ENCODE measurements at regions not wholly inside any gene's neighbourhood (a gene's known extent, or its start where the extent isn't known, plus 50 kb on each side); places are given as distances from the start of the nearest gene placed in this dataset.

DNA sequence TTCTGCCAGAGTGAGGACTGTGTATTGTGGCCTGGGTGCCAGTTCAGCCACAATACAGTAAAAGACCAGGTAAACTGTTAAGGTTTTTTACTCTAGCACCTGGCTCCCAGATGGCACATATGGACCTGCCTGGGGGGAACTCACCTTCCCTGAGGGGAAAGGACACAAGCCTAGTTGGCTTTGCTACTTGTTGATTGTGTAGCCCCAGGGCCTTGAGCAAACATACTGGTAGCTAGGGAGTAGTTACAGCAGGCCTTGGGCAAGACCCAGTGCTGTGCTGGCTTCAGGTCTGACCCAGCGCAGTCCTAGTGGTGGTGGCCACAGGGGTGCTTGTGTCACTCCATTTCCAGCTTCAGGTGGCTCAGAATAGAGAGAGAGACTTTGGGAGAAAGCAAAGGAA is 216.4 kb downstream of the KLHL28 start:
- intact Hi-C loops (cut with DNase I), result no loop called here
- H3K9me3 ChIP-seq (ENCODE audit: control insufficient read depth in 2 of 3, insufficient read depth in 1 of 3, low read length in 3 of 3), result no peaks in the 10 kb centered on the region
- H3K36me3 ChIP-seq (ENCODE audit: control insufficient read depth in 2 of 3, insufficient read depth in 3 of 3, low read length in 3 of 3), result no peaks in the 10 kb centered on the region
- no peaks in the 10 kb centered on the region for H3K27me3 ChIP-seq (ENCODE audit: control insufficient read depth, insufficient read depth, low read length)
- no peak overlapping the region for H3K4me3 ChIP-seq (ENCODE audit: low read length in 3 of 3)
- FAIRE-seq (no peak), DNase-seq (no peak)
- H3K9ac ChIP-seq (ENCODE audit: low read length in 3 of 3), result no peak overlapping the region
- H3K4me1 ChIP-seq (ENCODE audit: control insufficient read depth in 2 of 3, insufficient read depth in 2 of 3, low read depth in 1 of 3, low read length in 3 of 3), result no peaks in the 10 kb centered on the region
- TF ChIP-seq, protein P1, sequence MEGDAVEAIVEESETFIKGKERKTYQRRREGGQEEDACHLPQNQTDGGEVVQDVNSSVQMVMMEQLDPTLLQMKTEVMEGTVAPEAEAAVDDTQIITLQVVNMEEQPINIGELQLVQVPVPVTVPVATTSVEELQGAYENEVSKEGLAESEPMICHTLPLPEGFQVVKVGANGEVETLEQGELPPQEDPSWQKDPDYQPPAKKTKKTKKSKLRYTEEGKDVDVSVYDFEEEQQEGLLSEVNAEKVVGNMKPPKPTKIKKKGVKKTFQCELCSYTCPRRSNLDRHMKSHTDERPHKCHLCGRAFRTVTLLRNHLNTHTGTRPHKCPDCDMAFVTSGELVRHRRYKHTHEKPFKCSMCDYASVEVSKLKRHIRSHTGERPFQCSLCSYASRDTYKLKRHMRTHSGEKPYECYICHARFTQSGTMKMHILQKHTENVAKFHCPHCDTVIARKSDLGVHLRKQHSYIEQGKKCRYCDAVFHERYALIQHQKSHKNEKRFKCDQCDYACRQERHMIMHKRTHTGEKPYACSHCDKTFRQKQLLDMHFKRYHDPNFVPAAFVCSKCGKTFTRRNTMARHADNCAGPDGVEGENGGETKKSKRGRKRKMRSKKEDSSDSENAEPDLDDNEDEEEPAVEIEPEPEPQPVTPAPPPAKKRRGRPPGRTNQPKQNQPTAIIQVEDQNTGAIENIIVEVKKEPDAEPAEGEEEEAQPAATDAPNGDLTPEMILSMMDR (IDR thresholded peaks at IDR 0.05; ENCODE audit: borderline replicate concordance, extremely low read depth, insufficient read depth), result no peak
- no peak overlapping the region for H3K27ac ChIP-seq (ENCODE audit: low read depth in 2 of 2, low read length in 2 of 2)

DNA sequence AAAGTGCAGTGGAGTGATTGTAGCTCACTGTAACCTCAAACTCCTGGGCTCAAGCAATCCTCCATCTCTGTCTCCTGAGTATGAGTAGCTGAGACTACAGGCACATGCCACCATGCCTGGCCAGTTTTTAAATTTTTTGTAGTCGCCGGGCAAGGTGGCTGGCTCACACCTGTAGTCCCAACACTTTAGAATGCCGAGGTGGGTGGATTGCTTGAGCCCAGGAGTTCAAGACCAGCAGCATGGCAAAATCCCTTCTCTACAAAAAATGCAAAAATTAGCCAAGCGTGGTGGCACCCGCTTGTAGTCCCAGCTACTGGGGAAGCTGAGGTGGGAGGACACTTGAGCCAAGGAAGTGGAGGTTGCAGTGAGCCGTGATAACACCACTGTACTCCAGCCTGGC is 219.5 kb downstream of the KLHL28 start:
- no peaks in the 10 kb centered on the region for H3K9me3 ChIP-seq (ENCODE audit: control insufficient read depth in 2 of 3, insufficient read depth in 1 of 3, low read length in 3 of 3)
- no peak overlapping the region for H3K27ac ChIP-seq (ENCODE audit: low read depth in 2 of 2, low read length in 2 of 2)
- H3K27me3 ChIP-seq (ENCODE audit: control insufficient read depth, insufficient read depth, low read length), result no peaks in the 10 kb centered on the region
- DNase-seq, result no peak
- TF ChIP-seq, protein P1 (IDR thresholded peaks at IDR 0.05; ENCODE audit: borderline replicate concordance, extremely low read depth, insufficient read depth), result no peak
- no peaks in the 10 kb centered on the region for H3K36me3 ChIP-seq (ENCODE audit: control insufficient read depth in 2 of 3, insufficient read depth in 3 of 3, low read length in 3 of 3)
- H3K4me3 ChIP-seq (ENCODE audit: low read length in 3 of 3), result no peak overlapping the region
- FAIRE-seq, result no peak
- no peaks in the 10 kb centered on the region for H3K4me1 ChIP-seq (ENCODE audit: control insufficient read depth in 2 of 3, insufficient read depth in 2 of 3, low read depth in 1 of 3, low read length in 3 of 3)
- intact Hi-C loops (cut with DNase I), result no loop called here
- H3K9ac ChIP-seq (ENCODE audit: low read length in 3 of 3), result no peak overlapping the region

DNA sequence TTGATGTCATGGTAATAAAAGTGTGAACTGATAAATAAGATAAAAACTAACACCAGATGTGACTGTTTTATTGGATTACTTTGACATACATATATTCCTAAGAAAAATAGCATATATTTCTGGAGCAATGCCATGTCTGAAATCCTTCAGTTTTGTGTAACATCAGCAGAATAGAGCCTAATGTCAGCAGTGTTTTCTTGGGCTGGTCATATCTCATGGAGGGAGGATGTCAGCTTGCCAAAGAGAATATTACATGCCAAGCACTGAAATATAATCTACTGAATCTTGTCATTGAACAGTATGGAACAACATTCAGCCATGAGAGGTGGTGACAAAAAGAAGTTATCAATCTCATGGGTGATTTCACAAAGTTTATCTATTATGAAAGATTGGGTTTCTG is 220.3 kb downstream of the KLHL28 start:
- FAIRE-seq, result no peak
- Histone ChIP-seq H3K4me1 (ENCODE audit: control insufficient read depth in 2 of 3, insufficient read depth in 2 of 3, low read depth in 1 of 3, low read length in 3 of 3) (no peaks in the 10 kb centered on the region), H3K27me3 (ENCODE audit: control insufficient read depth, insufficient read depth, low read length) (no peaks in the 10 kb centered on the region), H3K9me3 (ENCODE audit: control insufficient read depth in 2 of 3, insufficient read depth in 1 of 3, low read length in 3 of 3) (no peaks in the 10 kb centered on the region), H3K9ac (ENCODE audit: low read length in 3 of 3) (no peak overlapping the region), H3K27ac (ENCODE audit: low read depth in 2 of 2, low read length in 2 of 2) (no peak overlapping the region), H3K36me3 (ENCODE audit: control insufficient read depth in 2 of 3, insufficient read depth in 3 of 3, low read length in 3 of 3) (no peaks in the 10 kb centered on the region), H3K4me3 (ENCODE audit: low read length in 3 of 3) (no peak overlapping the region)
- intact Hi-C loops (cut with DNase I), result no loop called here
- TF ChIP-seq, protein P1 (IDR thresholded peaks at IDR 0.05; ENCODE audit: borderline replicate concordance, extremely low read depth, insufficient read depth), result no peak
- no peak for DNase-seq

DNA sequence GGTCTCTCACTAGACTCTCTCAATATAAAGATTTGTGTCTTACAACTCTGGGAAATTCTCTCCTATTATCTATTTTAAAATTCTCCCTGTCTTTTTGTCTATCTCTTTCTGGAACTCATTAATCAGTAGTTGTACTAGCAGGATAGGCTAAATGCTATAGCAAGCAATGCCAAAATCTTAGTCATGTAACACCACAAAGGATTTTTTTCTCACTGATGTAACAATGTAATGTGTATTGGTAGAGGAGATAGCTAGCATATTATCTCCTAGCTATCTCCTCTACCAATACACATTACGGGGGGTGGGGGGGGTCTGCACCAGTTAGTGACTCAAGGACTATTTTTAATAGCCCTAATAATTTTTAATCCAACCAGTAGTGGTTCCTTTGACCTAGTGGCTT is 225.4 kb downstream of the KLHL28 start:
- Histone ChIP-seq H3K4me3 (ENCODE audit: low read length in 3 of 3) (no peak overlapping the region), H3K9ac (ENCODE audit: low read length in 3 of 3) (no peak overlapping the region), H3K27ac (ENCODE audit: low read depth in 2 of 2, low read length in 2 of 2) (no peak overlapping the region), H3K4me1 (ENCODE audit: control insufficient read depth in 2 of 3, insufficient read depth in 2 of 3, low read depth in 1 of 3, low read length in 3 of 3) (no peaks in the 10 kb centered on the region), H3K27me3 (ENCODE audit: control insufficient read depth, insufficient read depth, low read length) (no peaks in the 10 kb centered on the region), H3K36me3 (ENCODE audit: control insufficient read depth in 2 of 3, insufficient read depth in 3 of 3, low read length in 3 of 3) (no peaks in the 10 kb centered on the region), H3K9me3 (ENCODE audit: control insufficient read depth in 2 of 3, insufficient read depth in 1 of 3, low read length in 3 of 3) (no peaks in the 10 kb centered on the region)
- DNase-seq, result no peak
- FAIRE-seq, result no peak
- intact Hi-C loops (cut with DNase I), result no loop called here
- TF ChIP-seq, protein P1 (IDR thresholded peaks at IDR 0.05; ENCODE audit: borderline replicate concordance, extremely low read depth, insufficient read depth), result no peak
